CD4-positive, alpha-beta T cell (primary cell): ENCODE measurements at regions not wholly inside any gene's neighbourhood (a gene's known extent, or its start where the extent isn't known, plus 50 kb on each side); places are given as distances from the start of the nearest gene placed in this dataset.

Source experiments
- ATAC-seq: fragments of 200-7000 bp; cut with Tn5 transposase; one replicate; pipeline ENCODE4 v1.10.0; 2022; ENCODE audit warnings: mild to moderate bottlenecking; ENCODE audit not compliant: poor library complexity
- CTCF ChIA-PET: fragments of 350-600 bp; sonication (Branson Sonifier 250); formaldehyde crosslinking; loops from one replicate; lab custom pipeline; 2021; ENCODE audit warnings: antibody characterized with exemption, inconsistent platforms; lab: Charles Lee
- POLR2A ChIA-PET: fragments of 350-600 bp; sonication (Branson Sonifier 250); formaldehyde crosslinking; loops from one replicate; lab custom pipeline; 2021; ENCODE audit warnings: antibody characterized with exemption, inconsistent platforms; lab: Charles Lee
- DNase-seq, 14 experiments: peaks; one replicate each; pipeline ENCODE4 v3.0.0-alpha.2; 2013 to 2020; ENCODE audit warnings: mixed read lengths in 2 of 14
- H3K27ac ChIP-seq, 2 donors: one replicate each; pipeline versions ENCODE4 v1.5.1 to v1.7.0; 2013; ENCODE audit warnings: low read length in 2 of 2, low read depth in 1 of 2, mild to moderate bottlenecking in 1 of 2
- H3K27me3 ChIP-seq, 2 experiments: 1 replicate in 1 of 2; 2 replicates in 1 of 2; pipeline versions ENCODE4 v1.6.1 to v1.7.0; 2013; ENCODE audit warnings: low read length in 2 of 2, control low read depth in 1 of 2, mild to moderate bottlenecking in 1 of 2, moderate library complexity in 1 of 2; ENCODE audit not compliant: insufficient read depth in 2 of 2, control insufficient read depth in 1 of 2
- H3K36me3 ChIP-seq: one replicate; pipeline ENCODE4 v1.6.1; 2013; ENCODE audit warnings: low read length, control low read depth; ENCODE audit not compliant: insufficient read depth
- H3K4me1 ChIP-seq: one replicate; pipeline ENCODE4 v1.6.1; 2013; ENCODE audit warnings: low read length, control low read depth; ENCODE audit not compliant: insufficient read depth
- H3K4me3 ChIP-seq: one replicate; pipeline ENCODE4 v1.5.1; 2013; ENCODE audit warnings: mild to moderate bottlenecking, low read length, moderate library complexity
- H3K9me3 ChIP-seq, 2 experiments: 1 replicate in 1 of 2; 2 replicates in 1 of 2; pipeline versions ENCODE4 v1.6.1 to v1.7.0; 2013; ENCODE audit warnings: low read length in 2 of 2, mild to moderate bottlenecking in 2 of 2, control low read depth in 1 of 2, moderate library complexity in 1 of 2; ENCODE audit not compliant: control insufficient read depth in 1 of 2, insufficient read depth in 1 of 2
- H3K27ac Mint-ChIP-seq: one replicate; pipeline ENCODE4 v1.8.0; 2020; ENCODE audit warnings: mixed read lengths
- H3K27me3 Mint-ChIP-seq: one replicate; pipeline ENCODE4 v1.8.0; 2021; ENCODE audit warnings: mixed read lengths
- H3K36me3 Mint-ChIP-seq: one replicate; pipeline ENCODE4 v1.8.0; 2021; ENCODE audit warnings: low read depth, mixed read lengths
- H3K4me1 Mint-ChIP-seq: one replicate; pipeline ENCODE4 v1.8.0; 2021; ENCODE audit warnings: low read depth, mixed read lengths
- H3K4me3 Mint-ChIP-seq: one replicate; pipeline ENCODE4 v1.8.0; 2020; ENCODE audit warnings: mild to moderate bottlenecking, mixed read lengths
- H3K9me3 Mint-ChIP-seq: one replicate; pipeline ENCODE4 v1.8.0; 2020; ENCODE audit warnings: mixed read lengths
- CTCF ChIP-seq: fragments of 200-600 bp; IDR thresholded peaks from one replicate; pipeline ENCODE4 v1.8.0; 2022; ENCODE audit warnings: antibody characterized with exemption, mild to moderate bottlenecking
- intact Hi-C, 2 experiments: fragments of 100-400 bp; cut with DNase I in 1 of 2; cut with micrococcal nuclease in 1 of 2; formaldehyde crosslinking; loops; one replicate each; pipeline versions ENCODE4 v1.15.1 to v1.9.0; 2023 to 2025; cut with DNase I, micrococcal nuclease

GRCh38 chr11:130613396-130613795 is 165.0 kb downstream of the ADAMTS15 start:
- TF ChIP-seq CTCF = no peak
- Histone ChIP-seq H3K4me1 (no peaks in the 10 kb centered on the region), H3K36me3 (no peaks in the 10 kb centered on the region), H3K27me3 (no peaks in the 10 kb centered on the region), H3K9me3 (peaks cover 0 to 8% of the 10 kb centered on the region in 2 experiments), H3K27ac (no peak overlapping the region), H3K4me3 (no peak overlapping the region)
- POLR2A ChIA-PET = no interaction called here
- intact Hi-C loops = no loop called here
- no peaks in the 10 kb centered on the region for H3K36me3 Mint-ChIP-seq
- ATAC-seq = no peak
- H3K4me3 Mint-ChIP-seq = no peak overlapping the region
- H3K27me3 Mint-ChIP-seq = peaks cover 4% of the 10 kb centered on the region
- no peak overlapping the region for H3K27ac Mint-ChIP-seq
- DNase-seq = no peak
- CTCF ChIA-PET = no interaction called here
- no peaks in the 10 kb centered on the region for H3K4me1 Mint-ChIP-seq
- H3K9me3 Mint-ChIP-seq = no peaks in the 10 kb centered on the region

- ATAC-seq = no peak
- Histone ChIP-seq H3K4me1 (no peaks in the 10 kb centered on the region), H3K4me3 (no peak overlapping the region), H3K27ac (no peak overlapping the region), H3K27me3 (no peaks in the 10 kb centered on the region), H3K36me3 (no peaks in the 10 kb centered on the region), H3K9me3 (peaks cover 0 to 3% of the 10 kb centered on the region in 2 experiments)
- Mint-ChIP-seq H3K9me3 (peaks cover 3% of the 10 kb centered on the region), H3K4me3 (no peak overlapping the region), H3K4me1 (no peaks in the 10 kb centered on the region), H3K36me3 (no peaks in the 10 kb centered on the region), H3K27me3 (no peaks in the 10 kb centered on the region), H3K27ac (no peak overlapping the region)
- ChIA-PET CTCF (no interaction called here), POLR2A (no interaction called here)
- no peak for DNase-seq
- no peak for TF ChIP-seq CTCF
- intact Hi-C loops = no loop called here
Measured at GRCh38 chr11:130614591-130614990, 166.1 kb downstream of the ADAMTS15 start.

GRCh38 chr11:130615561-130615960 is 167.1 kb downstream of the ADAMTS15 start:
- ATAC-seq = no peak
- Histone ChIP-seq H3K4me3 (no peak overlapping the region), H3K4me1 (no peaks in the 10 kb centered on the region), H3K9me3 (no peaks in the 10 kb centered on the region), H3K27me3 (no peaks in the 10 kb centered on the region), H3K36me3 (no peaks in the 10 kb centered on the region), H3K27ac (no peak overlapping the region)
- ChIA-PET POLR2A (no interaction called here), CTCF (no interaction called here)
- no peak for TF ChIP-seq CTCF
- no peak overlapping the region for H3K4me3 Mint-ChIP-seq
- no peak for DNase-seq
- H3K36me3 Mint-ChIP-seq = no peaks in the 10 kb centered on the region
- no peaks in the 10 kb centered on the region for H3K4me1 Mint-ChIP-seq
- intact Hi-C loops = no loop called here
- no peak overlapping the region for H3K27ac Mint-ChIP-seq
- peaks cover 5% of the 10 kb centered on the region for H3K9me3 Mint-ChIP-seq
- H3K27me3 Mint-ChIP-seq = no peaks in the 10 kb centered on the region
